RWPE1 (cell line): ENCODE measurements at regions not wholly inside any gene's neighbourhood (a gene's known extent, or its start where the extent isn't known, plus 50 kb on each side); places are given as distances from the start of the nearest gene placed in this dataset.
A peak's percentile ranks its signal among the peaks of the same experiment; 100 is the strongest.

Experiments used
- CTCF ChIA-PET: fragments of 350-600 bp; sonication (Branson Sonifier 250); formaldehyde crosslinking; extraction: SDS; loops from one replicate; lab custom pipeline; 2021; lab: Yijun Ruan, JAX
- POLR2A ChIA-PET: fragments of 400-600 bp; formaldehyde crosslinking; extraction: SDS; loops from one replicate; lab custom pipeline; 2020; ENCODE audit warnings: antibody characterized with exemption; ENCODE audit not compliant: low non-redundant PET; lab: Yijun Ruan, JAX
- DNase-seq: peaks from one replicate; pipeline ENCODE4 v3.0.0; 2012; ENCODE audit warnings: low spot score
- H3K27ac ChIP-seq: fragments of 450-650 bp; 2 replicates; pipeline ENCODE4 v1.5.1; 2017
- CTCF ChIP-seq: fragments of 450-650 bp; conservative IDR thresholded peaks from 2 replicates; pipeline ENCODE4 v1.5.1; 2017; ENCODE audit warnings: low read depth, mild to moderate bottlenecking

- peak overlapping the region; percentile 59 for H3K27ac ChIP-seq
- ChIA-PET CTCF (interaction anchor here (0.6 to 3.7 kb wide), 3 partner anchors 21 to 215 kb away, joined by 3 to 16 read pairs (median 4); no protein-coding TSS in a partner anchor), POLR2A (no interaction called here)
- peak; percentile 74 for DNase-seq
- no peak for TF ChIP-seq CTCF
Measured at GRCh38 chr5:73236541-73237128, 63.6 kb downstream of the TMEM174 start.

DNA sequence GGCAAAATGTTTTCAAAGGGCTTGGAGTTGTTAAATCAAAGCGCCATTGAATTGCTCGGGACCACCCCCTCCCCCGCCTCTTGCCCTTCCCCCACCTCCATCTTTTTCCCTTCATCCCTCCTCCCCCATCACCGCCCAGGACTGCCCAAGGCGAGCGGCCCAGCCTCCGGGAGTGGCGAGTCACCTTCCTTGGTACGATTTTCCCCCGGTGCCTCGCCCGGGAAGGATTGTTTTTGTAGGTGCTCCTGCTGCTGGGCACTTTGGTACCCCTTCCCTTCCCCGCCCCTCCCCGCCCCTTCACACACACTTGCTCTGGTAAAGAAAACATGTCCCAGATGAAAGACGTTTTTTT lies 61.2 kb downstream of the TMEM174 start:
- ChIA-PET POLR2A (no interaction called here), CTCF (interaction anchor here (3.7 kb wide), 1 partner anchor 18 kb away, joined by 16 read pairs; no protein-coding TSS in a partner anchor)
- TF ChIP-seq CTCF: no peak

DNA sequence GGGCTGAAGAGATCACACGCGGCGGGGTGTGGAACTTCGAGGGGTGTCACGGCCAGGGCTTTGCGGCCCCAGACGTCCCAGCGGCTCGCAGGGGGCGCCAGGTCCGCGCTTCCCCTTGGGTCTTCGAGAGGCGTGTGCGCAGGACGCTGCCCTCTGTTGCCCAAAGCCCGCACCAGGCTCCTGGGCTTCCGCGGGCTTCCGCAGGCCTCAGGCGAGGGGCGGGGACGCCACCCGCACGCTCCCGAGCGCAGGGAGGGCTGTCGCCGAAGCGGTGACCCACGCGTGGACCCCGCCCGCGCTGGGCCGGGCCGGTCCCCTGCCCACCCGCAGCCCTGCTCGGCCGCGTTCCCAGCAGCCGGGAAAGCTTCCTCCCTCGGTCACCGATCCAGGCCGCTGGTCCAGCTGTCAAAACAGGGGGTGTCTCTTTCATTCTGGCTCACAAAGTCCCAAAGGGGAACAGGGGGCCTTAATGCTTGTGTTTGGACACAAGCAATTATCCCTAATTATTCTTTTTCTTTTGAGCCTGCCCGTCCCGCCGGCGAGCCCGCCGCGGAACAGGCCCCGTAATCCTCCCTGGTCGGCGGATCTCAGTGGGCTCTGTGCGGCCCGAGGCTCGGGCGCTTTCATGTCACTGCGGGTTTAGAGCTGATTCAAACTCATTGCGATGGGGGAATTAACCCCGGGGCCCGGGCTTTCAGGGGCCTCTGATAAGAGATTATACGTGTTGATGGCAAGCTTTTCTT lies 60.6 kb downstream of the TMEM174 start:
- no peak for DNase-seq
- H3K27ac ChIP-seq: no peak overlapping the region
- CTCF ChIA-PET: interaction anchor here (3.7 kb wide), 1 partner anchor 18 kb away, joined by 16 read pairs; no protein-coding TSS in a partner anchor
- TF ChIP-seq CTCF: no peak
- POLR2A ChIA-PET: no interaction called here

More for the DNA sequence above, 61.2 kb downstream of the TMEM174 start:
- H3K27ac ChIP-seq: no peak overlapping the region
- no peak for DNase-seq

GRCh38 chr5:73233053-73233460 lies 60.1 kb downstream of the TMEM174 start:
- TF ChIP-seq CTCF: no peak
- DNase-seq: no peak
- ChIA-PET CTCF (no interaction called here), POLR2A (no interaction called here)
- H3K27ac ChIP-seq: no peak overlapping the region

DNA sequence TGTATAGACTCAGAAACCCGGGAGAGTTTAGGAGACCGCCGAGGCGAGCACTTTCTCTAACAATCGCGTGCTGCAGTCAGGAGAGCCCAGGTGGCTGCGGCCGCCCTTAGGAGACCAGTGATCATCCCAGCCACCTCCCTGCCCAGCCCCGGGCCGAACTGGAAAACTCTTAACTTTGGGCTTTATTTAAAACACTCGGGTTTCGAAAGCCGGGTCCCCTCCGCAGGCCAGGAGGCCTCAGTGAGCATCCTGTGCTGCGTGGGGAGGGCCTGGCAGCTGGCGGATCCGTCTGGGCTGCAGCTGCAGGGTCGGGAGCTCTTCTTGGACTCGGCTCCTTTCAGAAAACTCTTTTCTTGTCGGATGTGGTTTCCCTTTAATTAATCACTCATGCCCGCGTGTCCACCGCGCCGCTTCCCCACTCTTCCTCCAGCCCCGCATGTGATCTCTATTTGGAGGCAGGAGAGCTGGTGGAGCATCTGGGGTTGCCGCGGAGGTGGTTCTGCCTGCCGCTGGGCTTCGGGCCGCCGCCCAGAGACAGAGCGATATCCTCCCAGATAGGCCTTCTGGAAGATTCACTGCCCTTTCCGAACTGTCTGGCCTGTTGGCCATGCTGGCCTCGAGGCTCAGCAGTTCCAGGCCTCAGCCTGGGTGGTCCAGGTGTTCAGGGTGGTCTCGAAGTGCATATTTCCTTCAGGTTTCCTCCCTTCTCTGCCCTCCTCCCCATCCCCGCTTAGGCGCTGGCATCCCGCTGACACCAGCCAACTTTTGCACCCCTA lies 59.5 kb downstream of the TMEM174 start:
- TF ChIP-seq CTCF: no peak
- ChIA-PET CTCF (no interaction called here), POLR2A (no interaction called here)
- no peak for DNase-seq
- no peak overlapping the region for H3K27ac ChIP-seq

DNA sequence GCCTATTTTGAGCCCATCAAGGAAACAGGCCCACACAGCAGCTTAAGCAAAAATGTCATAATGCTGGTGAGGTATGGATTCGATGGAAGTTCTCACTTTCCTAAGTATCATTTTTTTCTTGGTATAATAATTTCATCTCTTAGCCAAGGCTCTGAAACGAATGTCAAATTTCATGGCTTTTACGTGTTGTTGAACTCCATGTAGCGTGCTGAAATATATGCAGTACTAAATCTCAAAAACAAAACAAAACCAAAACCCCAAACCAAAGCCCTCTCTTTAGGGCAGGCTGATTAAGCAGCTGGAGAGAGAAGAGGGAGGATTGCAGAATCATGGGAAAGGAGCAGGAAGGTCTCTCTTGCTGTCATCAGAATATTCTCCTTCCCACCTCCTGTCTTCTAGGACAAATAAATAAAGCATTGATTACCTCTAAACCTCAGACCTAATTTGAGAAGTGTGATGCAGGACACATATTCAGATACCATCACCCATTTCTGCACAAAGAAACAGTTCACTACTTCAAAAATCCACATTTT lies 58.3 kb downstream of the TMEM174 start:
- POLR2A ChIA-PET: no interaction called here
- CTCF ChIA-PET: interaction anchor here (3.3 kb wide), 1 partner anchor 15 kb away, joined by 21 read pairs; no protein-coding TSS in a partner anchor
- no peak overlapping the region for H3K27ac ChIP-seq
- TF ChIP-seq CTCF: no peak
- DNase-seq: no peak
